PFSK-1 (cell line): ENCODE measurements at regions not wholly inside any gene's neighbourhood (a gene's known extent, or its start where the extent isn't known, plus 50 kb on each side); places are given as distances from the start of the nearest gene placed in this dataset.

Experiments
- FOXP2 ChIP-seq: optimal IDR thresholded peaks from 2 replicates; pipeline ENCODE3; 2011; ENCODE audit warnings: borderline replicate concordance, control low read depth, inconsistent platforms; ENCODE audit not compliant: insufficient read depth; ENCODE audit errors: extremely low read length, extremely low read depth
- POLR2AphosphoS5 ChIP-seq: IDR thresholded peaks from 2 replicates; pipeline ENCODE4 v1.6.1; 2012; ENCODE audit warnings: low read depth, mild to moderate bottlenecking, control low read depth, low read length, moderate library complexity
- SIN3A ChIP-seq: IDR thresholded peaks from 2 replicates; pipeline ENCODE4 v1.6.1; 2012; ENCODE audit warnings: mild to moderate bottlenecking, low read length, moderate library complexity, borderline replicate concordance; ENCODE audit not compliant: insufficient read depth
- TAF1 ChIP-seq: IDR thresholded peaks from 2 replicates; pipeline ENCODE4 v1.6.1; 2012; ENCODE audit warnings: low read length, control low read depth, borderline replicate concordance; ENCODE audit not compliant: insufficient read depth
- TF ChIP-seq, protein P1 (sequence below), 2 experiments: IDR thresholded peaks; 2 replicates each; pipeline versions ENCODE4 v1.6.1 to v1.8.0; 2011 to 2012; ENCODE audit warnings: low read depth in 2 of 2, low read length in 2 of 2, control low read depth in 1 of 2, inconsistent platforms in 1 of 2, mild to moderate bottlenecking in 1 of 2, moderate library complexity in 1 of 2; ENCODE audit not compliant: insufficient read depth in 1 of 2

DNA sequence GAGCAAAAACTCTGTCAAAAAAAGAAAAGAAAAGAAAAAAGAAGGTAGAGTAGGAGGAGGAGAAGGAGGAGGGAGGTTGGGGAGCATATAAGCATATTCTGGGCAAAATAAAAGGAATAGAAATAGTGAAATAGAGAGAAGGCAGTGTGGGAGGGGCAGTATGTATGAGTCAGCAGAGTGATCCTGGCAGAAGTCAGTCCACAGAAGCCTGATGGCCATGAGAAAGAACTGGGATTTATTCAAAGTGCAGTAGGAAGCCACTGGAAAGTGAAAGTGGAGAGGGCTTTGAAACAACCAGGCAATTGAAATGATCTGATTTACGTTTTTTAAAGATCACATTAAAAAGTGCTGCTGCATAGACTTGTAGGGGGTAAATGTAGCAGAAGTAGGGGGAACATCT lies 368.6 kb upstream of the USP15 start:
- TF ChIP-seq TAF1, result no peak

DNA sequence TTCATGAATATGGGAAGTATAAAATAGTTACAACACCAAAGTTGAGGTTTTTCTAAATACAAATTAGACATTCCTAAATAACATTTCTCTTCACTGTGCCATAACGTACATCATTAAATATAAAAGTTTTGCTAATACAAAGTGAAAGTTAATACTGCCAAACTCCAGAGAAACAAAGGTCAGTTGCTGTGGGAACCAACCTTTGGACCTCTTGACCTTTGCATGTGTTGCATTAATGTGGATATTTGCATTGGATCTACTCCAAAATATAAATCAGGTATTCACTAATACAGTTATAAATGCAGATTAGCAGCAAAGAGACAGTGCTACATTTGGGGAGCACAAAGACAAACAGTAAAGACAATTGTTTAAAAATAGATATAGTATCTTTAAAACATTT lies 366.0 kb upstream of the USP15 start:
- TF ChIP-seq FOXP2 (no peak), POLR2AphosphoS5 (no peak), TAF1 (no peak)

DNA sequence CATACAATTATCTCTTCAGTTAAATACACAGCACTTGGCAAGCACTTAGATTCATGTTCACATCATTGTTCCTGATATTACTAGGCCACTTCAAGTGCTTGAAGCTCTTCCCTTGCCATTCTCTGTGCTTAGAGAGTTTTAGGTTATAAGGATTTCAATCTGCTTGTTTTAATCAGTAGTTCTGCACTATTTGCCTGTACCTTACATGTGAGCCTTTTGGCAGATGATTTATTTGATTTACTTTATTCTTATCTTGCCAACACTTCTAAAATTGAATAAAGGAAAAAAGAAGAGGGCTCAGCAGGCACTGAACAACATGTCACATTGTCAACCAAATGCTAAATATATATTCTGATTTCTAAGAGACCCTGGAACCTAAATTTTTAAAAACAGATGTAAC lies 363.8 kb upstream of the USP15 start:
- TF ChIP-seq, protein P1, sequence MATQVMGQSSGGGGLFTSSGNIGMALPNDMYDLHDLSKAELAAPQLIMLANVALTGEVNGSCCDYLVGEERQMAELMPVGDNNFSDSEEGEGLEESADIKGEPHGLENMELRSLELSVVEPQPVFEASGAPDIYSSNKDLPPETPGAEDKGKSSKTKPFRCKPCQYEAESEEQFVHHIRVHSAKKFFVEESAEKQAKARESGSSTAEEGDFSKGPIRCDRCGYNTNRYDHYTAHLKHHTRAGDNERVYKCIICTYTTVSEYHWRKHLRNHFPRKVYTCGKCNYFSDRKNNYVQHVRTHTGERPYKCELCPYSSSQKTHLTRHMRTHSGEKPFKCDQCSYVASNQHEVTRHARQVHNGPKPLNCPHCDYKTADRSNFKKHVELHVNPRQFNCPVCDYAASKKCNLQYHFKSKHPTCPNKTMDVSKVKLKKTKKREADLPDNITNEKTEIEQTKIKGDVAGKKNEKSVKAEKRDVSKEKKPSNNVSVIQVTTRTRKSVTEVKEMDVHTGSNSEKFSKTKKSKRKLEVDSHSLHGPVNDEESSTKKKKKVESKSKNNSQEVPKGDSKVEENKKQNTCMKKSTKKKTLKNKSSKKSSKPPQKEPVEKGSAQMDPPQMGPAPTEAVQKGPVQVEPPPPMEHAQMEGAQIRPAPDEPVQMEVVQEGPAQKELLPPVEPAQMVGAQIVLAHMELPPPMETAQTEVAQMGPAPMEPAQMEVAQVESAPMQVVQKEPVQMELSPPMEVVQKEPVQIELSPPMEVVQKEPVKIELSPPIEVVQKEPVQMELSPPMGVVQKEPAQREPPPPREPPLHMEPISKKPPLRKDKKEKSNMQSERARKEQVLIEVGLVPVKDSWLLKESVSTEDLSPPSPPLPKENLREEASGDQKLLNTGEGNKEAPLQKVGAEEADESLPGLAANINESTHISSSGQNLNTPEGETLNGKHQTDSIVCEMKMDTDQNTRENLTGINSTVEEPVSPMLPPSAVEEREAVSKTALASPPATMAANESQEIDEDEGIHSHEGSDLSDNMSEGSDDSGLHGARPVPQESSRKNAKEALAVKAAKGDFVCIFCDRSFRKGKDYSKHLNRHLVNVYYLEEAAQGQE (IDR thresholded peaks at IDR 0.05; ENCODE audit: insufficient read depth in 1 of 2, low read depth in 2 of 2, low read length in 2 of 2), result no peak
- no peak for TF ChIP-seq SIN3A
- TF ChIP-seq TAF1, result no peak
- no peak for TF ChIP-seq POLR2AphosphoS5
- TF ChIP-seq FOXP2, result no peak

DNA sequence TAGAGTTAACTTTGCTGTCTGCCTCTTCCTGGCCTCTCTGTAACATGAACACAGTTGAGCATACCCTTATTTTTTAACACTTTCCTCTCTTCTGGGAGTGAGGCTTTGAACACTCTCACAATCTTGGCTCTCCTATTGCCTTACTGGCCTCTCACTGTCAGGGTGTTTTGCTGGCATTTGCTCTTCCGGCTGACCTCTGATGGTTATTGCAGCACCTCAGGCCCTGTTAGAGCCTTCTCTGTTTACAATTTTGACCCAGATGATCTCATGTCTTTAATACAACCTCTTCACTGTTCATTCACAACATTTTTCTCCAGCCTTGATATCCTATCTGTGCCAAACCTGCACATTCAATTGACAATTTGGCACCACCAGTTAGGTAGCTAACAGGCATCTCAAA lies 357.8 kb upstream of the USP15 start:
- TF ChIP-seq, protein P1 (IDR thresholded peaks at IDR 0.05; ENCODE audit: insufficient read depth in 1 of 2, low read depth in 2 of 2, low read length in 2 of 2), result no peak
- TF ChIP-seq POLR2AphosphoS5, result no peak
- TF ChIP-seq TAF1, result no peak
- TF ChIP-seq FOXP2, result no peak
- no peak for TF ChIP-seq SIN3A

DNA sequence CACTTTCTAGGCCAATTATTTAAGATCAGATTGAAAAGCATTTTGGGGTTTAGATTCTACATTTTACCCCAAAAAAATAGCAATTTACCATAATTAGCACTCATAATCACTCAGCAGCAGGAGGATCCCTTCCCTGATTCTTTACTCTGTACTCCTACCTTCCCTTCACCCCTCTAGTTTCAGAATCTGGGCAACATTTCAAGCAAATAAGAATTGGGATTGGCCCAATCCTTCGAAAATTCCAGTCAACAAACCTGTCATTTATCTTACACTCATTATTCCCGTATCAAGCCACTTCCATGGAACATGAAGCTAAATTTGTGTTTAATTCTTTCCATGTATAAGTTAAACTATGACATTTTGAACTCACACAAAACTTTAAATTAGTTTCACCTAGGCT lies 349.1 kb upstream of the USP15 start:
- TF ChIP-seq TAF1, result no peak
- TF ChIP-seq SIN3A, result no peak
- TF ChIP-seq, protein P1 (IDR thresholded peaks at IDR 0.05; ENCODE audit: insufficient read depth in 1 of 2, low read depth in 2 of 2, low read length in 2 of 2), result no peak
- no peak for TF ChIP-seq POLR2AphosphoS5
- no peak for TF ChIP-seq FOXP2

DNA sequence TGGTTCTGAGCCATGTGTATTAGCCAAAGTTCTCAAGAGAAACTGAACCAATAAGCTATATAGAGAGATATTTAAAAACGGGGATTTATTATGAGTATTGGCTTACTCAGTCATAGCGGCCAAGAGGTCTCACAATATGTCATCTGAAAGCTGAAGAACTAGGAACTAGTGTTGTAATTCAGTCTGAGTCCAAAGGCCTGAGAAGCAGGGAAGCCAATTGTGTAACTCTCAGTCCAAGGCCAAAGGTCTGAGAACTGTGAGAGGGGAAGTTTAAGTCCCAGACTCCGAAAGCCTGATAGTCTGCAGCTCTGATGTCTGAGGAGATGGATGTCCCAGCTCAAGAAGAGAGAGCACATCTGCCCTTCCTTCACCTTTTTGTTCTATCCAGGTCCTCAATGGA lies 344.8 kb upstream of the USP15 start:
- TF ChIP-seq FOXP2 (no peak), TAF1 (no peak), POLR2AphosphoS5 (no peak), SIN3A (no peak)
- TF ChIP-seq, protein P1 (IDR thresholded peaks at IDR 0.05; ENCODE audit: insufficient read depth in 1 of 2, low read depth in 2 of 2, low read length in 2 of 2), result no peak
